Umbilical cord (tissue), 1 donor: ENCODE measurements at regions not wholly inside any gene's neighbourhood (a gene's known extent, or its start where the extent isn't known, plus 50 kb on each side); places are given as distances from the start of the nearest gene placed in this dataset.

Experiments
- DNase-seq: peaks from one replicate; pipeline ENCODE4 v3.0.0-alpha.2; 2015; ENCODE audit warnings: low spot score

GRCh38 chr2:217626926-217627325, 375.9 kb downstream of the TNS1 start:
- no peak for DNase-seq

DNA sequence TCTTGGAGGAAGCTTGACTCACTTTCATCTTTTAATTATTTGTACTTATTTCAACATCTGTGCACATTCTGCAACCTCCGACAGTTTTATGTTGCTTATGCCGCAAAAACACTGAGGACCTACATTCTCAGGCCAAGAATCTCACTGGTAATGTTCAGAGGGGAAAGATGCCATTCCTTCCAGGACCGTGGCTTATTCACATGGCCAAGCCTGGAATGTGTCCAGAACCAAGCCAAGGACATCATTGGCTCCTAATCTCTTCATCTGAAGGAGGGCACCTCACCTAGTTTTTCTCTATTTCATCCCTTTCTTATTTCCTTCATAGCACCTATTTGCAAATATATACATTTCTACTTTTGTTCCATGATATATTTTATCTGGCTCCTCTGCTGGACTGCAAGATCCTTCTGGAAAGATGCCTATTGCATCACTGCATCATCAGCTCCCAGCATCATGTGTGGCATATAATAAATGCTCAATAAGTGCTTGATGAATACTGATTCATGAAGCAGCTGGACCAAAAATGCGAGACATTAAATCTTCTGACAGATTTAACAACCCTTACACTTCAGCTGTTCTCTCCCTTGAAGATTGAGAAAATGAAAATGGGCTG, 377.1 kb downstream of the TNS1 start:
- DNase-seq = peak; percentile 80

DNA sequence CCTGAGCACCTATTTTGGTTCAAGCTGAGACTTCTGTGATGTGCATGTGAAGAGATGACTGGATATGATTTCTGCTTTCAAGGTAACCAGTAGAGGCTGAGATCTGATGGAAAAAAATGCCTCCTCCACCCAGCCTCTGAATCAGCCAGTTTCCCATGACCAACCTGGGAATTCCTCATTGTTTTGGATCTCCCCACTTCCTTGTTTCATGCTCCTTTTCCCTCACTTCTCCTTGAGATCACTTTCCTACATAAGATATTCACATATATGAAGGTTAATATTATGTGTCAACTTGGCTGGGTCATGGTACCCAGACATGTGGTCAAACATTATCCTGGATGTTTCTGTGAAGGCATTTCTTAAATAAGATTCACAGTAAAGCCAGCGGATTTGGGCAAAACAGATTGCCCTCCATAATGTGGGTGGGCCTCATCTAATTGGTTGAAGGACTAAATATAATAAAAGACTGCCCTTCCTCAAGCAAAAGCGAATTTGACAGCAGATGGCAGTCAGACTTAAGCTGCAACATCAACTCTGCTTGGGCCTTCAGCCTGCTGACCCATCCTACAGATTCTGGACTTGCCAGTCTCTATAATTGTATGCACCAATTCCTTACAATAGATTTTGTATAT, 379.4 kb downstream of the TNS1 start:
- no peak for DNase-seq

DNA sequence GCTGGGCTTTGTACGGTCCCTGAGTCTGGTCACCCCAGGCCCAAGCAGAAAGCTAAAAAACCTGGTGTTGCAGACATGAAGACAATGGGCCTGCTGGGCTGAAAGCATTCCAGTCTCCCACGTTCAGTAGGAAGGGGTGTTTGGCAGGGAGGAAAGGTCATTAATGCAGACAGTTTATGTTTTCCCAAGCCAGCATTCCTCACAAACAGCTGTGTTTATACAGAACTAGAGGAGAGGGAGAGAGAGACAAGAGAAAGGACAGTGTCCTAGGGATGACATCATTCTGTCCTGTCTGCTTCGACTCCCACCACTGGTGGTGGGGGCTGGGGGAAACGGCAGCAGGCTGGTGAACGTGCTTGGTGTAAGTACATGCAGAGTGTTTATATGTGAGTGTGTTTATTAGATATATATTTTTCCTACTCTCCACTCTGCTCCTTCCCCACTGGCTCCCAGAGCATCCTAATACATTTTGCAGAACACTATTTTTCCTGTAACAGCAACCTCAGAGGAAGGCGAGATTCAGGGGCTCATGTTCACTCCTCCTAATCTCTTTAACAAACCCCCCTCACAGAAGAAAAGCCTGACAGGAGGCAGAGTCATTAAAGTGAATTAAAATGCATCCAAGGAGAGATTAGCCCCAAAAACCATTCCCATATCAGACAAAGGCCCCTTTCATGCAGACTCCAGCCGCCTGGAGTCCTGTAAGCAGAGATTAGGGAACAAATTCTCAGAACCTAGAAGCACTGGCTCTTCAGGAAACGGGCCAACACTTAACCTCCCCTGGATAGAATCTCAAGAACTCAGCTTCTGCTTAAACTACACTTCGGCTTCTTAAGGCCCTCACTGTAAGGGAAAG, 380.4 kb downstream of the TNS1 start:
- peak; percentile 96 for DNase-seq

- no peak for DNase-seq
These were observed 381.4 kb downstream of the TNS1 start for GRCh38 chr2:217621391-217621801.

DNA sequence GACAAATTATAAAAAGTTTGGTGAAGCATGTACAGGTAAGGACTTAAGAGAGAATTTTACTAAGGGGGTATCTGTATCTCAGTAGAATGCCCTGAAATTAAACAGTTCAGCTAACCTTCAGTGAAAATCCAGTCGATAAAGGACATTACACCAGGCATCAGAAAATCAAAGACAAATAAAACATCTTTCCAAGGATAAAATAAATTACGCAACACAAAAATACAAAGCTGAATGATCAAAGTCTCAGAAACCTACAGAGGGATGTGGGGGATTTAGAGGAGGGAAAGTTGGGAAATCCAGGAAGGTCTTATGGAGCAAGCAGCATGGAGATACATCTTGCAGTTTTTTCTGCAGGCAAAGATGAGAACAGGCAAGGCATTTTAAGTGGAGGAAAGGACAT, 384.1 kb downstream of the TNS1 start:
- peak; percentile 44 for DNase-seq

GRCh38 chr2:217617616-217618022, 385.2 kb downstream of the TNS1 start:
- peak; percentile 83 for DNase-seq

- DNase-seq = peak; percentile 74
These were observed 385.9 kb downstream of the TNS1 start for GRCh38 chr2:217616936-217617335.

- no peak for DNase-seq
These were observed 387.6 kb downstream of the TNS1 start for GRCh38 chr2:217615171-217615570.

DNA sequence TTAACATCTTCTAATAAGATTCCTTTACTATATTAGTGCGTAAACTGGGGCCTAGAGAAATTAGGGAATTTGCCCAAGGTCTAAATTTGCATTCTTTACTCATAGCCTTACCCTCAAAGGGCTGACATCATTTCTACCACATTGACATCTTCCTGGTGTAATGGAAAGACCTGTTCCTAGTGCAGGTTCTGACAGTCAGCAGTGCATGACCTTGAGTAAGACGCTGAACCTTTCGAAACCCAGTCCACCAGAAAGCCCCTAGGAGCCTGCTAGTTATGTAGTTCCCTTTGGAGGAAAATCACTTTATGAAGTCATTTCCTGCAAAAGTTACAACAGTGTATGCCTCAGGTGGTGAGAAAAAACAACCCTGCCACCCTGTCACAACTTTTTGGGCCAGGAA, 388.3 kb downstream of the TNS1 start:
- no peak for DNase-seq

DNA sequence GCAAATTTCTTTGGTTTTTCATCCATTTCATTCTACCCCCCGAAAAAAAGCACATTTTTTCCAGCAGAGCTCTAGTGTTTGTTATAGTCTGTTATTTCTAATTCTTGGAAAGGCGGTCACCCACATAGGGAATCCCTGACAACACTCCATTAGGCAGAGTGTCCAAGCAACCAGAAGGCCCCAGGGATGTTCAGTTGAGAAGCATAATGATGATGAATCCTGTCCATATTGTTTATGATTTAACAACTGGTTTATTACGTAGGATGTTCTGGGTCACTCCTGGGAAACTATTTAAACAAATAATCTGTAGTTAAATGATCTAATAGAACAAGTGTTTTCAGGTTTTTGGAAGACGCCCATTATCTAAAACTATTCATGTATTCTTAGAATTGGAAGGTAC, 388.7 kb downstream of the TNS1 start:
- no peak for DNase-seq

DNA sequence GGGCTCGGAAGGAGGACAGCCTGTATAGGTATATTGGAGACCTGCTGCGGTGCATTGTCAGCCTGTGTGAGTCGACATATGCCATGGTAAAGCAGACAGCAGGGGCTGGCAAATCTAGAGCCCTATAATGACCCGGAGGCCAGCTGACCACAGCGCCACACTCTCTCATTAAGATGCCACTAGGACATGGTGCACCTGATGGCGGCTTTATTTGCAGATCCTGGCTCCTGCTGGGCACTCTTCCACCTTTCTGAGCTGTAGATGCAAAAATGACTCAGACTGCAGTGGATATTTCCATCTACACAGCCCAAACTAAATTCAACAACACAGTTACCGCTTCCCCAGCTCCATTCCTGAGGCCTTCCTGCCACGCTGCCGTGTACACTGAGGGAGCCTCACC, 389.9 kb downstream of the TNS1 start:
- DNase-seq = no peak

- no peak for DNase-seq
These were observed 390.6 kb downstream of the TNS1 start for GRCh38 chr2:217612211-217612610.

DNA sequence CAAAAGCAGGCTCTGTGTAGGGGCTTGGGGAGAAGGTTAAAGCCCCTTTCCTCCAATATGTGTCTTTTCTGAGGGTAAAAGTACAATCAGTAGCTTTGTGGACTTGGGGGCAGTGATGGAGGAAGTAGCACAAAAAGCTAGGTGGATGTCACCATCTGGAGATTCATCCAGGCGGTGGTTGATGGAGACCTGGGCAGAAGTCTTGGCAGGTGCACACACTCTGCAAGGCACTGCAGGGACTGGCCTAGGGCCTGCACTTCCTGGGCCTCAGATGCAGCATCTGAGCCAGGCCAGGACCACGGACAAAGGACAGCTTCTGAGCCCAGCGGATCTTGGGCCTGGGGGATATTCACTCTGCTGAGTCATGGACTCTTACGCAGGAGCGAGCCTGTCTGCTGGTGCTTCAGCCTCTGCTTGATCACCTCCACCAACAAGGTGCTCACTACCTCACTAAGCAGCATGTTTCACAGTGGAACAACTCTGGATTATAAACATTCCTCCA, 391.1 kb downstream of the TNS1 start:
- no peak for DNase-seq

- no peak for DNase-seq
These were observed 391.7 kb downstream of the TNS1 start for GRCh38 chr2:217611056-217611455.

DNA sequence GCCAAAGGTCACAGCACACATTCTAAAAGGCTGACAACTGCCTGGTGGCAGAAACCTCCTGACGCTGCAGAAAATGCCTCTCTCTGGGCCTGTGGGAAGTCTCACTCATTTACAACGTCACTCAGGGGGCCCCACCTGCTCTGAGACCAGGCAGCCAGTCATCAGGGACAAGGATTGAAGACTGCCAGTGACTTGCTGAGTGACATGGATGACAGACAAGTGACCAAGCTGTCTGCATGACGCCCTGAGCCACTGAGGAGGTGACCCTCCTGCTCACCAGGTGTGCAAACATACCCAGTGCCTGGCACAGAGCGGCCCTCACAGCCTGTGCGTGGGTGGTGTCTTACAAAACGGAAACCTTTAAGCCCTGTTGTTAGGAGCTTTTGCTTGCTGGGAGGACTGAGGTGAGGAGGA, 392.4 kb downstream of the TNS1 start:
- no peak for DNase-seq

DNA sequence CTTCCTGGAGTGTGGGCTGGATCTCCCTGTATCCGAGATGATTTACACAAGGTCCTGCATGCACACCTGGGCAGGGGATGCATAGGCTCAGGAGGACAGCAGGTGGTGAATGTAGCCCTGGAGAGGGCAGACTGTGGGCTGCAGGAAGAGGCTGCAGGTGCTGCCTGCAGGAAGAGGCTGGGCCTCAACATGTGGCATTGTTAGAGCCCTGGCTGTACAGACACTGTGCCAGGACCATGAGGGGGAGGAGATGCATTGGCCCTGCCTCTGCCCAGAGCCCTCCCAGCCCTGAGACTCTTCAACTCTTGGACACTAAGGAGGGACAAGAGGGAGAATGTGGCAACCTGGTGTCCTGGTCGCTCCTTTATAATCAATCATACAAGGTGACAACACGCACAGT, 392.8 kb downstream of the TNS1 start:
- no peak for DNase-seq

DNA sequence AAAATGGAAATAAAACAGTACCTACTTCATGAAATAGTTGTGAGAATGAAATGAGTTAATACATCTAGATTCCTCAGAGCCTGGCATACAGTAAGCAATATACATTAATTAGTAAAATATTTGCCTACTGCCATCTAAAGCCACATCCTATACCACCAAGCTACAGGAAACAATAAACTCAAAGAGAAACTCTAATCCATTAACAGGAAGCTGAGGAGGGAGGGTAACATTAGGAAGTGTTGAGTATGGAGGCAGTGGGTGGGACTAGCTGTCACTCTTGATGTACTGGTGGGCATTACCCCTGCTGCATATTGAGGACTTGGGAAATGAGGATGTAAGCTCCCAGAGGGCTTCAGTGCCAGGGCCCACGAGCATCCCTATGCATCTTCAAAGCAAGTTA, 396.5 kb downstream of the TNS1 start:
- no peak for DNase-seq

- DNase-seq = no peak
These were observed 398.1 kb downstream of the TNS1 start for GRCh38 chr2:217604527-217605194.

- DNase-seq = no peak
These were observed 401.2 kb downstream of the TNS1 start for GRCh38 chr2:217601601-217602000.

DNA sequence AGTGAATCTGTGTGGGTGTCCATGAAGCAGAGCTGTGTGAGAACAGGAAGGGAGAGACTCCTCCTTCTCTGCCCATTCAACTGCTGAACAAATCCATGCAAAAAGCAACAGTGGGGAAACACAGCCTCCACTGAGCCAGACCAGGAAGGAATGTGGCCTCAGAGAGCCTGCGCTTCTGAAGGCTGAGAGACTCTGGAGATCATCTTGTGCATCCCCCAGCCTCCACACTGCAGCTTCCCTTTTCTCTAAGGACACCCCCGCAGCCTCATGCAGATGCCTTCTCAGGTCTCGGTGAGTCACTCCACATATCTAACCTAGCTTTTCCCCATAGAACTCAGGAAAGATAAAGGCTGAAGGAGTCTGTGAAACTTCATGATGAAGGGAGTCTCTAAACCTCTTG, 402.9 kb downstream of the TNS1 start:
- peak; percentile 62 for DNase-seq

- no peak for DNase-seq
These were observed 405.1 kb downstream of the TNS1 start for GRCh38 chr2:217597681-217598080.
